Activated CD8-positive, alpha-beta memory T cell treated with anti-CD3 and anti-CD28 coated beads for 36 hours (primary cell): ENCODE measurements at regions not wholly inside any gene's neighbourhood (a gene's known extent, or its start where the extent isn't known, plus 50 kb on each side); places are given as distances from the start of the nearest gene placed in this dataset.

Experiments
- CTCF ChIA-PET: fragments of 350-600 bp; sonication (Branson Sonifier 250); formaldehyde crosslinking; loops from one replicate; lab custom pipeline; 2021; ENCODE audit warnings: antibody characterized with exemption; lab: Charles Lee
- POLR2A ChIA-PET: fragments of 350-600 bp; sonication (Branson Sonifier 250); formaldehyde crosslinking; loops from one replicate; lab custom pipeline; 2021; ENCODE audit warnings: antibody characterized with exemption; lab: Charles Lee

DNA sequence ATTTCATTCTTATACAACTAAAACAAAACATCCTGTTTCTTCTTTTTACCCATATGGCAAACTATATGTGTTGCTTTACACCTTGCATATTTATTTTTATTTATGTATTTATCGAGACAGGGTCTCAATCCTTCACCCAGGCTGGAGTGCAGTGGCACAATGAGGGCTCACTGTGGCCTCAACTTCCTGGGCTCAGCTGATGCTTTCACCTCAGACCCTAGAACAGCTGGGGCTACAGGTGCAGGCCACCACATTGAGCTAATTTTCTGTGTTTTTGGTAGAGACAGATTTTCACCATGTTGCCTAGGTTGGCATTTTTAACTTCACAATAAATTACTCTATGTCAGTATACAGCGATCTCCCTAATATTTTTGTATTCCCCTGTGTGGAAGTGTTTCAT is 522.0 kb downstream of the MBD2 start:
- POLR2A ChIA-PET, result no interaction called here
- CTCF ChIA-PET, result no interaction called here

DNA sequence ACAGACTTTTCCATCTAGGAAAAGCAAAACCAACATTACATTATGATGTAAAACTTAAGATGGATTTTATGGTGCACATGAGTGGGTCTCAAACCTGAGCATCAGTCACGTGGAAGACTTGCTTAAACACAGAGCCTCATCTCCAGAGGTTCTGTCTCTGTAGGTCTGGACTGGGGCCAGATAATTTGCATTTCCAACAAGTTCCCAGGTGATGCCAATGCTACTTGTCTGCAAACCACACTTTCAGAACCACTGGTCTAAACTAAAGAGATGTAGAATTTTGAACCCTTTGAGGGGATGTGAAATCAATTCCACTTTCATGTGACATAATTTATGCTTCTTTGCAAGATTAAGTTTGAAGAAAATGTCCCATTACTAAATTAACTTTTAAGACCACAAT is 522.8 kb downstream of the MBD2 start:
- CTCF ChIA-PET, result no interaction called here
- POLR2A ChIA-PET, result no interaction called here

DNA sequence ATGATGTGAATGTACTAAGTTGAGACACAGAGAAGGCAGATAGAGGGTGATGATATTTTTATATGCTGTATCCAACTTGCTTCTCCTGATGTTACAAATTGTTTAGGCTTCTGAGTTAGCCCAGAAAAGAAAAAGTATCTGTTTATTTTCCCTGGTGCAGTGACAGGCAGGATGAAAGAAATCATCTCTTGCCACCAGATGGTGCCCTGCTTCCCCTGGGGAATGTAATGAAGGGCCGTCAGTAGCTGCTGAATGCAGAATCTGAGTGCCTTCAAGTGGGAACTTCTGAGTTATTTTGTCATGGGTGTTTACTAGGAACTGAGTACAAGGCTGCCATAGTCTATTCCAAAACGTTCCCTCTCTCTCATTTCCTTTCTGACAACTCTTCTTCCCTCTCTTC is 525.6 kb downstream of the MBD2 start:
- ChIA-PET CTCF (no interaction called here), POLR2A (no interaction called here)

DNA sequence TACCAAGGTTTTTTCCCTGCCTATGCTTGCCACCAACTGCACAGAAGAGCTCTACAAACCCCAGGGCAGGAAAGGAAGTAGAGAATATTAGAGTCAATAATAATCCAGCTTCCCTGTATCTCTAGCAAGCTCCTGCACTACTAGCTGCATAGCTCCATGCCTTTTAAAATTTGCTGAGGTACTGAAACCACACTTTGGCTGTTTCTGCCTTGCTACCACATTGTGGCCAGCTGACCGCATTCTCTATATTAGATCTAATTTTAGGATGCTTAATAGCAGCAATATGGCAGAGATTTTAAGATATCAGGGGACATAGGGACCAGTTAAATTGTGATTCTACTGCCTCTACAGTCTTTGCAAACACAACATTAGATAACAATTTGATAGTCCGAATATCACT is 534.6 kb downstream of the MBD2 start:
- ChIA-PET POLR2A (no interaction called here), CTCF (no interaction called here)

DNA sequence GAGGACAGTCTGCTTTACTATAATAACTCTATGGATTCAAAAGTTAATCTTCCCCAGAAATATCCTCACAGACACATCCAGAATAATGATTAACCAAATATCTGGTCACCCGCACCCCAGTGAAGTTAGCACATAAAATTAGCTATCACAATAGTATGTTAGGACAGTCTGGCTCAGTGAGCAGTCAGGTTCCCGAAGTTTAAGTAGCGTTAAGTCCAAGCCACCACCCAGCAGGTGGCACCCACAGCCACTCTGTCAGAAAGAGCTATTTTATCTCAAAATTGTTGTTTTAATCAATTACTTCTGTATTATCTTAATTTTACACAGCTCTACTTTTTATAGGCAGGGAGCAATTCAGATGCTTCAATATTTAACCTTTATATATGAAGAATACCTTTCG is 537.5 kb downstream of the MBD2 start:
- ChIA-PET CTCF (no interaction called here), POLR2A (no interaction called here)

DNA sequence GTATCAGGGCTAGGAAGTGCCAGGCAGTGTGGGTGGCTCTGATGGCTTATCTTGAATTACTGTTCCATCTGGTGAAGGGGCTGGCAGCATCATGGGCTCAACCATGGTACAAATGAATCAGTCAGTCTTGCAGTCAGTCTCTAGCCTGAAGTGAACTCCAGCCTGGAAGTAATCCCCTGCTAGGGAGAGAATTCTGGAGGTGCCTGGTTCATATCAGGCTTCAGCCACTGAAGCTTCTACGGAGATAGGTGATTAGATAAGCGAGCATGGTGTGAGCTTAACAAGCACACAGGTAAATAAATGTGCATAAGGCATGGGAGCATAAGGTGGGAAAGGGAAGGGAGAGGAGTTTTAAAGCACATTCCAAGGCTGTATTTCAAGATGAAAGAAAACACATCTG is 541.7 kb downstream of the MBD2 start:
- CTCF ChIA-PET, result no interaction called here

DNA sequence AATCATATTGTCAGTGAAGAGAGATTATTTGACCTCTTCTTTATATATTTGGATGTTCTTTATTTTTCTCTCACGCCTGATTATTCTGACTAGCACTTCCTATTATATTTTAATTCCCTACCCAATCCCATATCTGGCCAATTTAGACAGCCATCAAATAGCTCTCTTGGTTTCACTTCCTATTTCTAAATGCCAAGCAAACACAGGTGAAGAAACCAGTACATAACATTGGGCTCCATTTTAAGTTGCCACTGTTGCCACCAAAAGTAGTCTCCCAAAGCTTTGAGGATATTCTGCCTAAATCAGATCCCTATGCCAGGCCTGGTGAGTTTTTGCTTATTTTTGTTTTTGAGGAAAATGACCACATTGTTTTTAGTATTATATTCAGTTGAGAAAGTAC is 547.0 kb downstream of the MBD2 start:
- ChIA-PET CTCF (no interaction called here), POLR2A (no interaction called here)

More for the DNA sequence above, 541.7 kb downstream of the MBD2 start:
- POLR2A ChIA-PET, result no interaction called here

DNA sequence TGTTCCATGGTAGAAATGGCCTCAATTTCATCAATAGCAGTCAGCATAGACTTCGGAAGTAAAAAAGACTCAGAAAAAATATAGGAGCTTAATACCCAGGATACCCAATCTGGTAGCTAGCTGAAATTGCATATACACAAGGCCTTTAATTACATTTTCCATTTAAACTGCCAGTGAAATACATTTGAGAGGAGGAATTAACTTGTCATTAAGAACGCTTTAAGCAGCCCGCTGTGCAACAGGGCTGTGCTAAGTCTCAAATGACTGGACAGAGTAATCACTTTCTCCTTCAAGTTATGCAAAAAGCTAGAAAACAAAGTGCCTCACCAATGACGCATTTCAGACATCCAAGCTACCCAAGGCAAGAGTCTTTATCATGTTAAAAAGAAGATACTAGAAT is 558.8 kb downstream of the MBD2 start:
- CTCF ChIA-PET, result no interaction called here

DNA sequence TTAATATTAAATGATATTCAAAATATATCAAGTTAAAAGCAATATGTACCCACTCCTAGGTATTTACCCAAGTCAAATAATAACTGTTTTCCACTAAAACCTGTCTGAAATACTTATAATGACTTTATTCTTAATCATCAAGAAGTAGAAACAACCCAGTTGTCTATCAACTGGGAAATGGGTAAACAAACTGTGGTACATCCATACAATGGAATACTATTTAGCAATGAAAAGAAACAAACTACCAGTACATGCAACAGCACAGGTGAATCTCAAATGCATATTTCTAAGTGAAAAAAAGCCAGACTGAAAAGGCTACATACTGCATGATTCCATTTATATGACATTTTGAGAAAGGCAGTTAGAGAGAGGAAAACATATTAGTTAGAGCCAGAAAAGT is 559.9 kb downstream of the MBD2 start:
- ChIA-PET POLR2A (no interaction called here), CTCF (no interaction called here)

More for the DNA sequence above, 558.8 kb downstream of the MBD2 start:
- POLR2A ChIA-PET, result no interaction called here

DNA sequence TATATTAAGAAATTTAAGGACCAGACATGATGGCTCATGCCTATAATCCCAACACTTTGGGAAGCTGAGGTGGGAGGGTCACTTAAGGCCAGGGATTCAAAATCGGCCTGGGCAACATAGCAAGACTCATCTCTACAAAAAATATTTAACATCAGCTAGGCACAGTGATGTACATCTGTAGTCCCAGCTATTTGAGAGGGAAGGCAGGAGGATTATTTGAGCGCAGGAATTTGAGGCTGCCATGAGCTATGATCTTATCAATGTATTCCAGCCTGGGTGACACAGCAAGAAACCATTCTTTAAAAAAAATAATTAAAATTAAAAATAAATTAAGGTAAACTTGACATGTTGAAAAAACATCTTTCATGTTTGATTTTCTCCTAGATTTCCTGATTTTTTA is 564.2 kb downstream of the MBD2 start:
- ChIA-PET POLR2A (no interaction called here), CTCF (no interaction called here)

DNA sequence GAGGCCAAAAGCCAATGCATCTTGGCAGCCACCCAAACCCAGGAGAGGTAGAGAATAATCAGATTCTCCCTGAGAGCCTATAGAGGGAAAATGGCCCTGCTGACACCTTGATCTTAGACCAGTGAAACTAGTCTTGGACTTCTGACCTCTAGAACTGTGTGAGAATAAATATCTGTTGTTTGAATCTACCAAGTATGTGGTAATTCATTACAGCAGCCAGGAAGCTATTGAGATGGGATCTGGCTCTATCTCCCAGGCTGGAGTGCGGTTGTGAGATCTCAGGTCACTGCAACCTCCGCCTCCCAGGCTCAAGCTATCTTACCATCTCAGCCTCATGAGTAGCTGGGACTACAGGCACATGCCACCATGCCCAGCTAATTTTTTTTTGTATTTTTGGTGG is 567.2 kb downstream of the MBD2 start:
- POLR2A ChIA-PET, result no interaction called here
- CTCF ChIA-PET, result no interaction called here

DNA sequence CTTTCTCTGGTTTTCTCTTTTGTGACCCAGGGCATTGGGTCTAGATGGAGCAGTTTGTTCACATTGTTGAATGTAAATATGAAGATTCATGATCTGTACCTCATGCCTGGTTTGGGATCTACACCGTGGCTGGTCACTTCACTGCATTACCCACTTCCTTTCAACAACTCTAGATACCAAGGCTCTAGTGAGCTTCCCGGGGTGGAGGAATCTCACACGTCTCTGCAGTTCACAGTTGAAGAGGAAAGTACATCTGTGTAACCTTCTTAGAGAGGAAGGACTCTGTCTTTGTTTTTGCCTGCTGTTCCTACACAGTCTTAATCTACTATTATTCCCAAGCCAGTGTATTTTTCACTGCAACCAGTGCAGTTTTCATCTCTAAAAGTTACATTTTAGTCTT is 574.8 kb downstream of the MBD2 start:
- CTCF ChIA-PET, result no interaction called here

DNA sequence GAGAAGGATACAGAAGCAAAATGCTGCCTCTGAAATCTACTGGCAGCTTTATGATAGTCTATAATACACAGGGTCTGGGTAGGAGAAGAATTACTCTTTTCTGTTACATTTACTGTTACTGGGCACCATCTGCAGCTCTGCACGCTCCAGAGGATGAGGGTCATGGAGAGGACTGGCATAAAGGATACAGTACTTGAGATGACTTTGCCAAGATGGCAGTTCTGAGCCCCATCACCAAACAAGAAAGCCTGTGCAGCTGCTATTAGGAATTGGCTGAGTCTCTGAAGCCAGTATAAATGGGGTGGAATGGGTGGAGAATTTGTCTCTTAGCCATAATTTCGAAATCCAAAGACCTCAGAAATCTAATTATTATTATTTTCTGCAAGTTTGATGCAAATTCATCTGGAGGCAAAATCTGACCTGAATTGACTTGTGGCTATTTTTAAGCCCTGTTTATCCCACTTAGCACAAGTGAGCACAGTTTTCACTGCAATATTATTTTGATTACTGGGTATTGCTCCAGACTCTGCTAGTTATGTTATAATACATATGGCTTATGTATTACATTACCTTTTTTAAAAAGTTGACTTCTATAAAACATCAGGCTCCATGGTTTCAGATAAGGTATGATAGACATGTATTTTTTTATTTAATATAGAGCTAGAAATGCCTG is 579.5 kb downstream of the MBD2 start:
- ChIA-PET CTCF (no interaction called here), POLR2A (no interaction called here)

More for the DNA sequence above, 574.8 kb downstream of the MBD2 start:
- POLR2A ChIA-PET, result no interaction called here

DNA sequence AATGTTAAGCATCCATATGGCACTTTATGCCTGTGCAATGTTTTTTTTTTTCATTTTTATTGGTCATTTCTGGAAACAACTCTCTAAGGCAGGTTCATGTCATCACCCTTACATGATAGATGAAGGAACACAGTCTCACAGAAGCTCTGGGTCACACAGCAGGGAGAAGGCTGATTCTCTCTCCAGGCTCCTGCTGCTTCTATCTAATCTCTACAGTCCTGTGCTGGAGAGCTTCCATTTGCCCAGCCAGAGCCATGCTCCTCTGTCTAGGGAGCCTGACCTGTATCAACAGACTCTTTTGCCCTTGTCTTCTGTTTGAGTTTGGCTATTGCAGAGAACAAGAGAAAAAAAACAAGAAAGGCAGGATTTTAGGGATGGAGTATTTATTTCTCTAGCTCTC is 584.8 kb downstream of the MBD2 start:
- CTCF ChIA-PET, result no interaction called here
- POLR2A ChIA-PET, result no interaction called here

DNA sequence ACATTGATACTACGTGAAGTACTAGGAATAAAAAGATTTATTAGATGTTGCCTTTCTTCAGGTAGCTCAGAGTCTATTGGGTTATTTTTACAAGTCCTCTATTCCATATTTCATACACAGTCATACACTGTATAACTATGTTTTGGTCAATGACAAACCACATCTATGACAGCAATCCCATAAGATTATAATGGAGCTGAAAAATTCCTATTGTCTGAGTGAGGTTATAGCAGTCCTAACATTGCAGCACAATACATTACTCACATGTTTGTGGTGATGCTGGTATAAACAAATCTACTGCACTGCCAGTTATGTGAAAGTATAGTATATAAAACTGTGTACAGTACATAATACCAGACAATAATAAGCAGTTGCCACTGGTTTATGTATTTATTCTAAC is 595.1 kb downstream of the MBD2 start:
- CTCF ChIA-PET, result no interaction called here

DNA sequence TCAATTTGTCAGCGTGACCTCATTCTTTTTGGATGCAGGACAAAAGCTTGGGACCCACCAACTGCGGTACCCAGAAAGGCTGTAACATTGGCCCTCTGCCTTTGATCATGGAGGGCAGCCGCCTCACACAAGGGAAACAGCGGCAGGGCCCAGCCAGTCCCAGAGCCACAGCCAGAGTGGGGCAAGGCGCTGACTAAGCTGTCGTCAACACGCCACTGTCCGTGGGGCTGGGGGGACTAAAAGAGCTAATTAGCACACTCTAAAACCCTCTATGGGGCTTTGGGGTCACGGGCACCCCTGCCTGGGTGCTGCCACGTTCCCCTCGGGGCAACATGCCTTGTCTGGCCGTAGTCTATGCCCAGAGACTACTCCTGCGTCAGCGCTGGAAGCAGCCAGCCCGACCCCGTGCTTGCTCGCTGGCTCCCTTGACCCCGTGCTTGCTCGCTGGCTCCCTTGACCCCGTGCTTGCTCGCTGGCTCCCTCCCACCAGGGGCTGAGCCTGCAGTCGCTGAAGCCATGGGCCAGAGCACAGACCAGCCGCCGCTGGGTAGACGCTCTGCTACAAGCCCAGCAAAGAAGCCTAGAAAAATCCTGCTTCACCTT is 598.4 kb downstream of the MBD2 start:
- ChIA-PET CTCF (no interaction called here), POLR2A (no interaction called here)

More for the DNA sequence above, 595.1 kb downstream of the MBD2 start:
- POLR2A ChIA-PET, result no interaction called here

DNA sequence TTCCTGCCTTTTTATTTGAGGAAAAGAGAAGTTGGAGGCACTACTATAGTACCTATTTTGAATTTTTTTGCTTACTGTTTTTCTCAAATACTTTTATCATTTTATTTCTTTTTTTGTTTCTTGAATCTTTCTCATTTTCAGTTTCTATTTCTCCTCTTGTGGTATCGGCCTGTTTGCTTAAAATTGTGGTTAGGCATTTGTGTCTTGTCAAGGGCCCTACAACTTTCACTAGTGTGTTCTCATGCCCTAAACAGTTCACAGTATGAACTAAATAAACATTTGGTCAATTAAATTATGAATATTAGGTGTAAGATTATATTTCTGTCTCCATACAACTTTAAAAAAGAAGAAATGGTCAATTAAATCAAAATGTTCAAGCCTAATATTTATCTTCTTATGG is 613.5 kb downstream of the MBD2 start:
- CTCF ChIA-PET, result no interaction called here
- POLR2A ChIA-PET, result no interaction called here

DNA sequence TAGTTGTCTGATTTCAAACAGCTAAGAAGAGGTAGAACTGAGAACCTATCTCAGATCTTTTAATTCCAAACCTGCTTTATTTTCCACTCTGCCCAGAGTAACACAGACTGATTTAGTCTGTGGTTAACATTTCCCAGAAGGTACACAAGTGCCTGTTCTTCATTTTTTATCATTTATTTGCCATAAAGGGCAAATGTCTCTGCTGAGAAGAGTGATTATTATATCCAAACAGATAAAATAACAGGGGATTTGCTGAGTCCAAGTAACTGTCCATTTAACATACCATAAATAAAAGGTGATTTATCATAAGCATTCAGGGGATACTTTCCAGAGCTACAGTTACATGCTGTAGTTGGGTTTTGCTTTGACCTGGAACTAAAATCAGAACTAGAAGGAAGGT is 617.7 kb downstream of the MBD2 start:
- POLR2A ChIA-PET, result no interaction called here

DNA sequence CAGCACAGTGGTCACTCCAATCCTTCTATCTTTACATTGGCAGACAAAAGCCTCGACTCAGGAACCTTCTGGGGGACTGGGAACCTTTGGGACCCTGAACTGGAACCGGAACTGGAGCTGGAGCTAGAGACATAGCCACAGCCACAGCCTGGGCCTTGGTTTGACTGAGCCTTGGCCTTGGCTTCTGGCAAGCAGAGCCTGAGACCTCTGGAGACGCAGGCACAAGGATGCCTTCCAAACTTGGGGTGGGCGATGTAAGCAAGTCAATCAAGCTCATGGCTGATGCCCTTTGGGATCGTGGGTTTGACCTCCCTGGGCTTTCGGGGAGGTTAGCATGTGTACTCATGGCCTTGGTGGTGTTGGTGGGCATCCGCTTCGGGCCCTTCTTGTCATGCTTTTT is 619.3 kb downstream of the MBD2 start:
- ChIA-PET POLR2A (no interaction called here), CTCF (no interaction called here)

More for the DNA sequence above, 617.7 kb downstream of the MBD2 start:
- CTCF ChIA-PET, result no interaction called here

DNA sequence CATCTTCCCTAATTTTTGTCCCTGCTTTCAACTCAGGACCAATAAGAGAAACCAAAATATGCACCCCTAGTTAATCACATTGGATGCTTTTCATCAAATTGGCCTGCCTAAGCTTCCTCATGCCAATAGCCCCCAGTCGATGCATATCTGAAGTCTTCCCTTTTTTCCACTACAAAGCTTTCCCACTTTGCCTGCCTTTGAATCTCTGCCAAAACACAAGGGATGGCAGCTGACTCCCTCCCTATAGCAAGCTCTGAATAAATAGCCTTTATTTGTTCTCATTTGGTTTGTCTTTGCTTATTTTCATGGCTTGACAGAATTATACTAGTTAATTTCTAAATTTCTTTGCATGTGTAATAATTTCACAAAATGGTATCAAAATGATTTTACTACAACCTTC is 621.2 kb downstream of the MBD2 start:
- CTCF ChIA-PET, result no interaction called here
- POLR2A ChIA-PET, result no interaction called here

DNA sequence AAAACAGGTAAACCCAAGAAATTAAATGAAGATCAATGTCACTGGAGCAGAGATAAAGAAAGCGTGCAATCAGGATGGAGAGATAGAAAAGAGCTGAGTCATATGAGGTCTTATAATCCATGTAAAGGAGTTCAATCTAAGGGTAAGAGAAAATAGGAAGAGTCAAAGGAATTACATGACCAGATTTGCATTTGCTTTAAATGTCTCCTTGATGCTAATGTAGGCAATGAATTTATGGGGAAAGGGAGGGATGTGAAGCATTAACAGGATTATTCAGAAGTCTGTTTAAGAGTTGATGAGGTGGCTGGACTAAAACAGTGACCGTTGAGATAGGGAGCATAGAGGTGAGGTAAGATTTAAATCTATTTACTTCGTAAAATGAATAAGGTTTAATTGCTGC is 623.1 kb downstream of the MBD2 start:
- ChIA-PET CTCF (no interaction called here), POLR2A (no interaction called here)

DNA sequence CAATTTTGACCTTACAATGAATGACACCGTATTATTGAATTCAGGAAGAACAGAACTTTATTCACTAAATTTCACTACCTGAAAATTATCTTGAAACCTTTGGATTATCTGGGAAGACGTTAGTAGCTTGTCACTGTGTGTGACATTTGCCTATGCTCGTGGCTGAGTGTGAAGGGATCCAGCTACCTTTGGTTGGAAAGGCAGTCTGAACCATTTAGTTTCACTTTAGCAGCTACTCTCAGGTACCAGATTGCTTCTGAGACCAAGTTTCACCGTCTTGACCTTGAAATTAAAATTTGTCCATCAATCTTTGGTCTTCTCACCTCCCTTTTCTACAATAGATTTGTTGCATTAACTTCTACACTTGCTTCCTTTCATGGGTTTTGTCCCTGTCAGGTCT is 637.5 kb downstream of the MBD2 start:
- ChIA-PET CTCF (no interaction called here), POLR2A (no interaction called here)
